NCI-H510A (cell line): ENCODE measurements at regions not wholly inside any gene's neighbourhood (a gene's known extent, or its start where the extent isn't known, plus 50 kb on each side); places are given as distances from the start of the nearest gene placed in this dataset.
A peak's percentile ranks its signal among the peaks of the same experiment; 100 is the strongest.

Source experiments
- DNase-seq: peaks from one replicate; lab custom pipeline; 2025; lab: John Stamatoyannopoulos, UW

- DNase-seq: no peak
Measured at GRCh38 chr5:73291873-73292272, 118.9 kb downstream of the TMEM174 start.

GRCh38 chr5:73290242-73290641, 117.2 kb downstream of the TMEM174 start:
- DNase-seq: no peak

DNA sequence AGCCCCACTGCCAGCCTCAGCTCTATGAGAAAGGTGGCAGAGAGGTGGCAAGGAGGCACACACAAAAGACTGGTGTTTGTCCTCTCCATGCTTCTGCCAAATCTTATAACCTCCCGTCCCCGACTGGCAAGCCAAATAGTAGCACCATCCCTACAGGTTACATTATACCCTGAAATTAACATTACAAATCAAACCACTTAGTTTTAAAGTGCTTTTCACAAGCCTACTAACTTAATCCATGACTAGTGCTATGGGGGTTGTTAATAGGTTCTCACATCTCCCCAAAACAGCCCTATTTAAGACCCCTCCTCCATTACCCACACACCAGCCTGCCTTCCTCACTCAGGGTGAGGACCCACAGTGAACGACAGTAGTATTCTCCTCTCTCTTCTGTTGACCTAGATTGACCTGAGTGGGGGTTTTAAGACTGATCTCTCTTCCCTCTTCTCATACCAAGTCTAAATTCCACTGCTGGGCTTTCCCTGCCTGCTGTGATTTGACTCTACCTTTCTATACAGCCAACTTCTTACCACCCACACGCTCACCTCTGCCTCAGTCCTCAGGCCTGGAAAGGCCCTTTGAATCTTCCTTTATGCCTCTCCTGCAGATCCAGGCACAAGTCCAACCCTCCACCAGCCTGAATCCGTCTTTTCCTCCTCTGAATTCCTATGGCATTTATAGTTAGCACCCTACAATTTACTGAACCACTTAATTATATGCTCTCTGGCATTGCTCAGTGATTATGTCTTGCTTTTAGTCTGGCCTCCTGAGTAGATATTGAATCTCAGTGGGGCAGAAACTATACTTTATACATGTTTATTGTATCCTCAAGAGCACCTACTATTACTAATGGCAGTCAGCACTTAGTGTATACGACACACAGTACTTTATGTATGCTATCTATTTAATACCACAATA, 116.1 kb downstream of the TMEM174 start:
- no peak for DNase-seq

GRCh38 chr5:73286896-73287295, 113.9 kb downstream of the TMEM174 start:
- no peak for DNase-seq

DNA sequence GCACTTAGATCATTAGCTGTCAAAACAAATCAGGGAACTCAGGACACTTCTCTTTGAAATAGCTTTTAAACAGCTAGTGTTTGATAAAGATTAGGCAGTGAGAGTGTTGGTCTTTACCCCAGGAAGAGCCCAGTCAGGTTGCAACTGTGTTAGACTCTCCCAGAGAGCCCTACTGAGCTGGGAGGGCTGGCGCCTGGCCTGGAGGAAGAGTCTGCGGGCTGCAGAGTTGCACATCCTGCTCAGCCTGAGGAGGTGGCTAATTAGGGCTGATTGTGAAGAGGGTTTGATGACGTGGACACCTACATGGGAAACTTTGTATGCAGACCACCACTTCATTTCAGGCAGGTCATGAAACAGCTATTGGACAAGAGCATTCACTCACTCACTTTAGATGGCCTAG, 112.0 kb downstream of the TMEM174 start:
- DNase-seq: no peak

GRCh38 chr5:73284220-73284795, 111.3 kb downstream of the TMEM174 start:
- DNase-seq: peak; percentile 3

GRCh38 chr5:73282923-73283322, 109.9 kb downstream of the TMEM174 start:
- DNase-seq: peak; percentile 5

GRCh38 chr5:73282383-73282782, 109.4 kb downstream of the TMEM174 start:
- peak; percentile 74 for DNase-seq

GRCh38 chr5:73280821-73281746, 108.1 kb downstream of the TMEM174 start:
- DNase-seq: peak; percentile 34

DNA sequence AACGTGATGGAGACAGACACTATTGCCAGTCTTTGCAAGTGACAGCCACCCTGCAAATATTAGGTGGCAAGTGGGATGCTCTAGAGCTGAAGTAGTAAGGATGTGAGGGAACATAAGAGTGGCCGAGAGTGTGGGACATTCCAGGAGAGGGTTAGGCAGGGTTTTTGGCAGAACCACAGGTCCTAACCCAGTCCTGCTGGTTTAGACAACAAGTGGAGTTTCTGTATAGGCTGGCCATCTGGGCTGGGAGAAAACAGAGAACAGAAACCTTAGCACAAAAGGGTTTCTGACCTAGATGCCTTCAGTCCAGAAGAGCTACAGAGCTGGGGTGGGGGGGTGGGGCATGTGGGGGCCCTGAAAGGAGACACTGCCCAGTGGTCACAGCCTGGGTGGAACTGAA, 107.4 kb downstream of the TMEM174 start:
- no peak for DNase-seq

GRCh38 chr5:73279805-73280204, 106.8 kb downstream of the TMEM174 start:
- DNase-seq: no peak

DNA sequence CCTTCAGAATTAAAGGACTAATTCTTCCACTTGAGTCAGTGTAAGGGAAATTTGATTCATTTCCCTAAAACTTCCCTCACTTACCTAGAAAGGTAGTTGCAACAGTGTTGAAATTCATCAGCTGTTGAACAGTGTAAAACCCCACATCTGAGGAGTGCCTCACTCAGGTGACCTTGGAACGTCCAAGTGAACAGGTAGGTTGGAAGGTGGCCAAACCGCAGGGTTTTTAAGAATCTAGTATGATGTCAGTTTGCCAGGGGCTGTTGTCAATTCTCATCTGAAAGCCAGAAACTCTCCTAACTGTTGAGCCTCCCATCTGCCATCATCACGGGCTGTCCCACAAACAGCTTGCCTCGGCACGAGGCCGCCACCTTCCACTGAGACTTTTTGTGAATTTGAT, 105.7 kb downstream of the TMEM174 start:
- DNase-seq: peak; percentile 59

- no peak for DNase-seq
Measured at GRCh38 chr5:73274881-73275663, 102.1 kb downstream of the TMEM174 start.

DNA sequence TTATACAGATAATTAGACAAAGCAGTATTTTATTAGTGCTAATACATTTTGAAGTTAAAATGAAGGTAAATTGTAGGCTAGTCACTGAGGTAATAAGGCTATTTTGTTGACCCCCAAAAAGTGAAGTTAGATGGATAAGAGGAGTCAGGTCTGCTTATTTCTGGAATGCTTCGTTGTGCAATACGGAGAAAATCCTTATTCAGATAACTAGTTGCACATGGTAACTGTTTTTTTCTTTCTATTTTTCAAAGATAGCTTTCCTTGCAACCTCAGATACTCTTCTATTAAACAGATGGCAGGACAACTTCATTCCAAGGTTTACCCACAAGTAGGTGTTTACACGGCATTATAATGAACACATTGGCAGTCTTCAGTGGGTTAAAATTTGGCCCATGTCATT, 101.1 kb downstream of the TMEM174 start:
- no peak for DNase-seq

DNA sequence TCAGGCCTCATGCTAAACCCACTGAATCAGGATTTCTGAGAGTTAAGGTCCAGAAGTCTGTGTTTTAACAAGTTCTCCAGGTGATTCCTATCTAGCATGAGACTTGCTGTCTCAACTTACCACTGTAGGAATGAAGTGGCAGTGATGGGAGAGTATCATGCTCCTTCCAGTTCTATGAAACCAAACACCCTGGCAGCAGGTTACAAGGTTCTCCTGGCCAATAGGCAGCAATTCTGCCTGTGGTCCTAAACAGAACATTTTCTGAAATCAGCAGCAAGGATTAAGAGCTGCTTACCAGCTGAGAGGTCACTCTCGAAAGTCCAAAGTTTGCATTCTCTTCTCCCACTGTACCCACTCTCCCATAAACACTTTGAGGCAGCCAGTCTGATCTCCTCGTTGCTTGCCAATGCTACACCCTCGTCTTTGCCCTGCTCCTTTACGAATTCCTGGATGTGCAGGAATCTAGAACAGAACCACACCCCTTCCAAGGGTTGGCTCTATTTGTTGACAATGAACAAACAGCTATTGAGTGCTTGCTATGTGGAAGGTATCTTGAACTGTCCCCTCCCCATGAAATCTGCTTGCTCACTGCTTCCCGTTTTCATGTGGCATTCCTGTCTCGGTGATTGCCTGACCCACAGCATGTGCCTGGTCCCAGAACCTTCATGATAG, 100.5 kb downstream of the TMEM174 start:
- DNase-seq: no peak

- no peak for DNase-seq
Measured at GRCh38 chr5:73272351-73272750, 99.4 kb downstream of the TMEM174 start.

DNA sequence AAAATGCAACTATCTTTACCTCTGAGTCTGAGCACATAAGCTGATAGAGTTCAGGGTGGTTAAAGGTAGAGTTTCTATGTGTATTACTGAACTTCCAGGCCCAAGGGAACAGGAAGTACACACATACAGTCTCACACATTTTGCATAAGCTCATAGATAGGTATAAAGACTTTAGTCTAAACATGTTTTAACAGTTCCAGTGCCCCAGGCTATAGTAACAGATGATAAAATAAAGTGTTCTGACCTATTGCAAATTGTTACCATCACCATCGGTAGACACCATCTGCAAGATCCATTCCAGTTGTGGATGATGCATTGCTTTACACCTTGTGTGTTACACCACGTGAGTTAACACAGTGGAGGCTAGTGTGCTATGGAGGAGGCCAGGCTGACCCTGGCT, 95.8 kb downstream of the TMEM174 start:
- no peak for DNase-seq

GRCh38 chr5:73267766-73268435, 94.9 kb downstream of the TMEM174 start:
- no peak for DNase-seq

- no peak for DNase-seq
Measured at GRCh38 chr5:73266925-73267765, 94.2 kb downstream of the TMEM174 start.
